SK-N-SH treated with all-trans-retinoic acid at 6 μM for 48 hours (cell line): ENCODE measurements at regions not wholly inside any gene's neighbourhood (a gene's known extent, or its start where the extent isn't known, plus 50 kb on each side); places are given as distances from the start of the nearest gene placed in this dataset.
"Not testable (repeated sequence)": the region's sequence is repeated elsewhere in the genome, so short reads cannot be mapped to it uniquely, and the experiment has no call there.

Experiments
- BACH2 ChIP-seq: fragments of 250-450 bp; sonication (Bioruptor Pico); IDR thresholded peaks from 2 replicates; pipeline ENCODE4 v1.9.0; 2021; ENCODE audit warnings: mild to moderate bottlenecking, borderline replicate concordance
- ZC3H10 ChIP-seq: fragments of 250-450 bp; sonication (Bioruptor Pico); IDR thresholded peaks from 2 replicates; pipeline ENCODE4 v1.5.1; 2021; ENCODE audit warnings: mild to moderate bottlenecking, moderate library complexity
- TF ChIP-seq, protein P1 (sequence below): fragments of 250-450 bp; sonication (Bioruptor Pico); IDR thresholded peaks from 2 replicates; pipeline ENCODE4 v1.5.1; 2020; ENCODE audit warnings: low read depth, mild to moderate bottlenecking, moderate library complexity
- TF ChIP-seq, protein P2 (sequence below): fragments of 250-450 bp; sonication (Bioruptor Pico); IDR thresholded peaks from 2 replicates; pipeline ENCODE4 v1.8.0; 2020; ENCODE audit warnings: mild to moderate bottlenecking, moderate library complexity, borderline replicate concordance

DNA sequence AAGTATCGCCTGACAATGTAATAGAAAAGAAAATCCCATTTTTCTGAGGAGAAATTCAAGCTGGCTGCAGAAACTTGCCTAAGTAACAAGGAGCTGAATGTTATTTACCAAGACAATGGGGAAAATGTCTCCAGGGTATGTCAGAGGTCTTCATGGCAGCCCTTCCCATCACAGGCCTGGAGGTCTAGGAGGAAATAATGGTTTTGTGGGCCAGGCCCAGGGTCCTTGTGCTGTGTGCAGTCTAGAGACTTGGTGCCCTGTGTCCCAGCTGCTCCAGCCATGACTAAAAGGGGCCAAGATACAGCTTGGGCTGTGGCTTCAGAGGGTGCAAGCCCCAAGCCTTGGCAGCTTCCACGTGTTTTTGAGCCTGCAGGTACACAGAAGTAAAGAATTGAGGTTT lies 120.5 kb upstream of the PKP2 start:
- TF ChIP-seq, protein P1, sequence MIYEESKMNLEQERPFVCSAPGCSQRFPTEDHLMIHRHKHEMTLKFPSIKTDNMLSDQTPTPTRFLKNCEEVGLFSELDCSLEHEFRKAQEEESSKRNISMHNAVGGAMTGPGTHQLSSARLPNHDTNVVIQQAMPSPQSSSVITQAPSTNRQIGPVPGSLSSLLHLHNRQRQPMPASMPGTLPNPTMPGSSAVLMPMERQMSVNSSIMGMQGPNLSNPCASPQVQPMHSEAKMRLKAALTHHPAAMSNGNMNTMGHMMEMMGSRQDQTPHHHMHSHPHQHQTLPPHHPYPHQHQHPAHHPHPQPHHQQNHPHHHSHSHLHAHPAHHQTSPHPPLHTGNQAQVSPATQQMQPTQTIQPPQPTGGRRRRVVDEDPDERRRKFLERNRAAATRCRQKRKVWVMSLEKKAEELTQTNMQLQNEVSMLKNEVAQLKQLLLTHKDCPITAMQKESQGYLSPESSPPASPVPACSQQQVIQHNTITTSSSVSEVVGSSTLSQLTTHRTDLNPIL: not testable (repeated sequence)
- TF ChIP-seq BACH2; ZC3H10 (CRISPR knock-in tag): not testable (repeated sequence)
- TF ChIP-seq, protein P2, sequence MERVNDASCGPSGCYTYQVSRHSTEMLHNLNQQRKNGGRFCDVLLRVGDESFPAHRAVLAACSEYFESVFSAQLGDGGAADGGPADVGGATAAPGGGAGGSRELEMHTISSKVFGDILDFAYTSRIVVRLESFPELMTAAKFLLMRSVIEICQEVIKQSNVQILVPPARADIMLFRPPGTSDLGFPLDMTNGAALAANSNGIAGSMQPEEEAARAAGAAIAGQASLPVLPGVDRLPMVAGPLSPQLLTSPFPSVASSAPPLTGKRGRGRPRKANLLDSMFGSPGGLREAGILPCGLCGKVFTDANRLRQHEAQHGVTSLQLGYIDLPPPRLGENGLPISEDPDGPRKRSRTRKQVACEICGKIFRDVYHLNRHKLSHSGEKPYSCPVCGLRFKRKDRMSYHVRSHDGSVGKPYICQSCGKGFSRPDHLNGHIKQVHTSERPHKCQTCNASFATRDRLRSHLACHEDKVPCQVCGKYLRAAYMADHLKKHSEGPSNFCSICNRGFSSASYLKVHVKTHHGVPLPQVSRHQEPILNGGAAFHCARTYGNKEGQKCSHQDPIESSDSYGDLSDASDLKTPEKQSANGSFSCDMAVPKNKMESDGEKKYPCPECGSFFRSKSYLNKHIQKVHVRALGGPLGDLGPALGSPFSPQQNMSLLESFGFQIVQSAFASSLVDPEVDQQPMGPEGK: not testable (repeated sequence)
